Fibroblast of the conjunctiva (primary cell): ENCODE measurements at regions not wholly inside any gene's neighbourhood (a gene's known extent, or its start where the extent isn't known, plus 50 kb on each side); places are given as distances from the start of the nearest gene placed in this dataset.
"Not testable (repeated sequence)": the region's sequence is repeated elsewhere in the genome, so short reads cannot be mapped to it uniquely, and the experiment has no call there.

Source experiments
- DNase-seq: peaks from one replicate; pipeline ENCODE4 v3.0.0-alpha.2; 2010; ENCODE audit warnings: low read depth

- no peak for DNase-seq
These were observed 529.0 kb downstream of the TBC1D32 start for GRCh38 chr6:120805276-120805675.

- no peak for DNase-seq
These were observed 529.7 kb downstream of the TBC1D32 start for GRCh38 chr6:120804612-120805011.

- DNase-seq, result no peak
These were observed 547.6 kb downstream of the TBC1D32 start for GRCh38 chr6:120786682-120787081.

GRCh38 chr6:120786256-120786655, 548.0 kb downstream of the TBC1D32 start:
- DNase-seq, result no peak

- no peak for DNase-seq
These were observed 548.7 kb downstream of the TBC1D32 start for GRCh38 chr6:120785459-120786086.

- DNase-seq, result no peak
These were observed 554.8 kb downstream of the TBC1D32 start for GRCh38 chr6:120779441-120779840.

- DNase-seq, result no peak
These were observed 558.6 kb downstream of the TBC1D32 start for GRCh38 chr6:120775698-120776097.

GRCh38 chr6:120774275-120774674, 560.0 kb downstream of the TBC1D32 start:
- DNase-seq, result no peak

- no peak for DNase-seq
These were observed 563.3 kb downstream of the TBC1D32 start for GRCh38 chr6:120771019-120771418.

GRCh38 chr6:120764312-120764711, 570.0 kb downstream of the TBC1D32 start:
- DNase-seq, result no peak

DNA sequence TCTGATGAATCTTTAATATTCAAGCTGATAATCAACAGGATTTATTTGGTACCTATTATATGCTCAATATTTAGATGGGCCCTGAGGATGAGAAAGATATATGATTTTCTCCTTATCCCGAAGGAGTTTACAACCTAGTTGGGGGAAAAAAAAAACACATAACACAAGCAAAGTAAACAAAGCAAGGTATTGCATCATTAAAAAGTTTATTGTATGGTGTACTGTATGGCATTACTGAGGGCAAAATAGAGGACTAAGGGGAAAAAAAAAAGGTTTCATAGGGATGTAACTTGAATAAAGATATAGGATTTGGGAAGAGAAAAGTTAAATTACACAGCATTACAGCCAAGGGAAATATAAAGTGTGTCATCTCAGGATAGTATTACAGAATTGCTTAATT, 574.7 kb downstream of the TBC1D32 start:
- DNase-seq, result no peak

DNA sequence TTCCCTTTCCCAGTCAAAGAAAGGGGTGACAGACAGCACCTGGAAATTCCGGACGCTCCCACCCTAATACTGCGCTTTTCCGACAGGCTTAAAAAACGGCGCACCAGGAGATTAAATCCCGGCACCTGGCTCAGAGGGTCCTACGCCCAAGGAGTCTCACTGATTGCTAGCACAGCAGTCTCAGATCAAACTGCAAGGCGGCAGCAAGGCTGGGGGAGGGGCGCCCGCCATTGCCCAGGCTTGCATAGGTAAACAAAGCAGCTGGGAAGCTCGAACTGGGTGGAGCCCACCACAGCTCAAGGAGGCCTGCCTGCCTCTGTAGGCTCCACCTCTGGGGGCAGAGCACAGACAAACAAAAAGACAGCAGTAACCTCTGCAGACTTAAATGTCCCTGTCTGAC, 585.7 kb downstream of the TBC1D32 start:
- not testable (repeated sequence) for DNase-seq

DNA sequence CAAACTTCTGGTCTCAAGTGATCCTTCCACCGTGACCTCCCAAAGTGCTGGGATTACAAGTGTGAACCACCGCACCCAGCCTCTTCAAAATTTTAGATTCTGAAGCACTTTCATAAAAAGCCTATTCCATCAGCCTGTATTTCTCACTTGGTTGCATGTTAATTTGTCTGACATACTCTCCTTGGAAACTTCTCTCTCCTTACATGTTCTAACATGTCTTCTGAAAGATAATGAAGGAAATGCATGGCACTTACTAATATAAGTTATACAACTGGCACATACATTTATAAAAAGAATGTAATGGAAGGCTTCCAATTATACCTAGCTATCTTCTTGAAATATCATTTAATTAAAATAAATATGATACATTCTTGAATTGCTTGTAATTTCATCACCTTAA, 597.5 kb downstream of the TBC1D32 start:
- no peak for DNase-seq

DNA sequence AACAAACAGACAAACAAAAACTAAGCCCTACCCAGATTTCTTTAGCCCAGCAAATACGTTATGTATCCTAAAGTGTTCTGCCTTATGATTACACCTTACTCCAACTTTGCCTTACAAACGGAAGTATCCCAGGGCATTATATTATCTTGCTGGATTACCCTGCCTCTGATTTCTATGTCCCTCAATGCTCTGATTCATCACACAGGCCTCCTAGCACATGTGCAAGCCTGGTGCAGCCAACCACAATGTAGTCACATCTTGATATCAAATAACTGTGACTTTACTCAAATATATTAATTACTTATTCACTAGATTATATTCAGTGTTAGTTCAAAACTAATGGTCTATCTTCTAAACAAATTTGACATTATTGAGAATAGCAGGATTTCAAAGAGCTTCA, 598.6 kb downstream of the TBC1D32 start:
- no peak for DNase-seq

DNA sequence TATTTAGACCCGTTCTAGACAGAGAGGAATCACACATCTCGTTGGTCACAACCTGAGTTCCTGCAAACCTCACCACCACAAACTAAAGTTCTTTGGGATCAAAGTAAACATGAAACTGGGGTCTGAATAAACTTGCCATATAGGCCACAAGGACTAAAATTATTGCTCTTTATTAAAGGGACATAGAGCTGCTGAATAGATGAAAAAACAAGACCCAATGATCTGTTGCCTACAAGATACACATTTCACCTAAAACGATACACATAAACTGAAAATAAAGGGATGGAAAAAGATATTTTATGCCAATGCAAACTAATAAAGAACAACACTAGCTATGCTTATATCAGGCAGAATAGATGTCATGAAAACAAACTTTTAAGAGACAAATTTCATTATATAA, 623.0 kb downstream of the TBC1D32 start:
- no peak for DNase-seq

- no peak for DNase-seq
These were observed 634.3 kb downstream of the TBC1D32 start for GRCh38 chr6:120700001-120700400.

DNA sequence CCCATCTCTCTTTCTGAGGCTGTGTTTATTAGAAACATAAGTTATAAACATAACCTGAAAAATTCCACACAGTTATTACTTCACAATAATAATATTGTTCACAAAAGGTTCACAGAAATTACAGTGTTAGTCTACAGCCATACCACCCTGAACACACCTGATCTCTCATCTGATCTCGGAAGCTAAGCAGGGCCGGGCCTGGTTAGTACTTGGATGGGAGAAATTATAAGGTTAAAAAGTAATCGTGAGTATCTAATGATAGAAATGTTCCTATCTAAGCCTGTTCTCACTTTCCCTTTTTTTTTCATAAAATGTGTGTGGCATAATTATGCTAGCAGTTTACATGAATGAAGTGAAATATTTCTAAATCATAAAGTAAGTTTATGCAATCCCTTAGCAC, 647.8 kb downstream of the TBC1D32 start:
- DNase-seq, result no peak

GRCh38 chr6:120682145-120682544, 652.1 kb downstream of the TBC1D32 start:
- no peak for DNase-seq

DNA sequence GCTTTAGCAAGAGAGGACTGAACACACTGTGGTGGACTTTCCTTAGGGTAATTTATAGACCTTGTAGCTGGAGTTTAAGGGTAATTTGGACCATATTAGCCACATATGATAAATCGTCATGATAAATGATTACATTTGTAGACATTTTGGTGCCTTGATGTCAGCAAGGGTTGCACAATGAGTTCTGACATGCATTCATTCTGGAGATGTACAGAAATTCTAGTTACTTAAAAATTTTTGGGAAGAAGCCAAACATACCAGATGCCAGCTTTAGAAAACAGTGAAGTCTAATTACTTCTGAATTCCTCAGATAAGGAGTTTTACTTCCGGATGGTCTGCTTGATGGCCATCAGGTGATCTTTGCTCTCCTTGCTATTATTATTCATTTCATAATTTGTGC, 653.1 kb downstream of the TBC1D32 start:
- DNase-seq, result no peak

DNA sequence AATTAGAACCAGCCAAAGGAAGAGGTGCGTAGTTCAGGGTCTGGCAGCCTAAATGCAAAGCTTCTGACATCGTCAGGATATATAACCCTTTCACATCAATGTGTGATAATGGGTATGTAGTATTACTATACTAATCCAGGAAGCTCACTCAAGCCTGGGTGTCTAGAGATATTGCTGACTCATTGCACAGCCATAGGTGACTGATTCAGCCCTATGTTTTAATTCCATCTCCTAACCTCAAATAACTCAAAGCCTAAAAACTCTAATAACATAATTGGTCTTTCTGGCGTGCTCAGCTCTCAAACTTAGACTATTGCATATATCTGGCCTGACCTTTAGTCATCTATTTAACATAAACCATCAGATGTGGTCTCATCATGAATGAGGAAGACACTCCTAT, 658.4 kb downstream of the TBC1D32 start:
- DNase-seq, result no peak

- no peak for DNase-seq
These were observed 662.8 kb downstream of the TBC1D32 start for GRCh38 chr6:120671519-120671918.

- DNase-seq, result no peak
These were observed 681.8 kb downstream of the TBC1D32 start for GRCh38 chr6:120652506-120652905.

DNA sequence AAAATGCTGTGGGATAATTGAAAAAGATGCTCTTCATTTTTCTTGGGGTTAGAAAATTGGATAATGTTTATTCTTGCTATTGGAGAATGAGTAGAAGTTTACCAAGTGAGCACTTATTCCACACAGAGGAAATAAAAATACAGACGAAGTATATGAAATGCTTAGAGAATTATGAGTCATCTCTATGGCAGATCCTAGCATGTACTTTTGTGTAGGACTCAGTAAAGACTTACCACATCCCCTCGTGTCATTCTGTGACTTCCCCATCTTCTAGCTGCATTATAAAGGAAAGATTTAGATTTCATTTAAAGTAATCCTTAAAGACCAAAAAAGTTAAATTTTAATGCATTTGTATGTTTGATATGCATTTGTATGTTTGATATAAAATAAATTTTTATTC, 685.6 kb downstream of the TBC1D32 start:
- DNase-seq, result no peak

- no peak for DNase-seq
These were observed 688.2 kb downstream of the TBC1D32 start for GRCh38 chr6:120646101-120646500.

GRCh38 chr6:120632975-120633374, 701.3 kb downstream of the TBC1D32 start:
- no peak for DNase-seq
